DND-41 (cell line): ENCODE measurements at regions not wholly inside any gene's neighbourhood (a gene's known extent, or its start where the extent isn't known, plus 50 kb on each side); places are given as distances from the start of the nearest gene placed in this dataset.
A peak's percentile ranks its signal among the peaks of the same experiment; 100 is the strongest.

Experiments
- ATAC-seq: fragments of 200-7000 bp; cut with Tn5 transposase; 3 replicates; pipeline ENCODE4 v1.9.1; 2021; ENCODE audit warnings: low read depth; ENCODE audit not compliant: insufficient read depth
- DNase-seq: peaks from one replicate; pipeline ENCODE4 v3.0.0-alpha.2; 2020
- H2AFZ ChIP-seq: 2 replicates; pipeline ENCODE4 v1.6.0; 2012; ENCODE audit warnings: low read depth, low read length
- H3K27ac ChIP-seq: 2 replicates; pipeline ENCODE4 v1.5.1; 2012; ENCODE audit warnings: low read length, inconsistent platforms
- H3K27me3 ChIP-seq: fragments of 200-600 bp; sonication (generic); 2 replicates; pipeline ENCODE4 v1.6.0; 2012; ENCODE audit warnings: low read length, mild to moderate bottlenecking, inconsistent platforms; ENCODE audit not compliant: insufficient read depth, poor library complexity
- H3K36me3 ChIP-seq: 2 replicates; pipeline ENCODE4 v1.5.1; 2012; ENCODE audit warnings: low read length, inconsistent platforms; ENCODE audit not compliant: insufficient read depth
- H3K4me1 ChIP-seq: 2 replicates; pipeline ENCODE4 v1.5.1; 2012; ENCODE audit warnings: mild to moderate bottlenecking, low read length; ENCODE audit not compliant: insufficient read depth
- H3K4me2 ChIP-seq: 2 replicates; pipeline ENCODE4 v1.6.0; 2012; ENCODE audit warnings: mild to moderate bottlenecking, moderate library complexity, low read length, inconsistent platforms; ENCODE audit not compliant: insufficient read depth
- H3K4me3 ChIP-seq, 2 experiments: fragments of 200-600 bp in 1 of 2; shearing (Covaris generic) in 1 of 2; 2 replicates each; pipeline ENCODE4 v1.5.1; 2012 to 2016; ENCODE audit warnings: inconsistent platforms in 2 of 2, low read length in 2 of 2, mild to moderate bottlenecking in 2 of 2, low read depth in 1 of 2, moderate library complexity in 1 of 2
- H3K79me2 ChIP-seq: 2 replicates; pipeline ENCODE4 v1.6.0; 2012; ENCODE audit warnings: low read length, inconsistent platforms; ENCODE audit not compliant: insufficient read depth
- H3K9ac ChIP-seq: 2 replicates; pipeline ENCODE4 v1.6.0; 2012; ENCODE audit warnings: low read depth, mild to moderate bottlenecking, inconsistent platforms, low read length, moderate library complexity
- H3K9me3 ChIP-seq: 2 replicates; pipeline ENCODE4 v1.5.1; 2012; ENCODE audit warnings: low read length, moderate library complexity, mild to moderate bottlenecking, inconsistent platforms; ENCODE audit not compliant: insufficient read depth, severe bottlenecking
- H4K20me1 ChIP-seq: 2 replicates; pipeline ENCODE4 v1.6.0; 2012; ENCODE audit warnings: low read length; ENCODE audit not compliant: insufficient read depth
- EZH2 ChIP-seq: IDR thresholded peaks from 3 replicates; pipeline ENCODE4 v1.6.1; 2012; ENCODE audit warnings: borderline replicate concordance, low read depth, mild to moderate bottlenecking, moderate library complexity, low read length, inconsistent platforms; ENCODE audit not compliant: severe bottlenecking
- TF ChIP-seq, protein P1 (sequence below): IDR thresholded peaks from 2 replicates; pipeline ENCODE4 v1.5.1; 2012; ENCODE audit warnings: borderline replicate concordance, low read length, moderate library complexity, mild to moderate bottlenecking; ENCODE audit not compliant: poor library complexity, severe bottlenecking; ENCODE audit errors: extremely low read depth

DNA sequence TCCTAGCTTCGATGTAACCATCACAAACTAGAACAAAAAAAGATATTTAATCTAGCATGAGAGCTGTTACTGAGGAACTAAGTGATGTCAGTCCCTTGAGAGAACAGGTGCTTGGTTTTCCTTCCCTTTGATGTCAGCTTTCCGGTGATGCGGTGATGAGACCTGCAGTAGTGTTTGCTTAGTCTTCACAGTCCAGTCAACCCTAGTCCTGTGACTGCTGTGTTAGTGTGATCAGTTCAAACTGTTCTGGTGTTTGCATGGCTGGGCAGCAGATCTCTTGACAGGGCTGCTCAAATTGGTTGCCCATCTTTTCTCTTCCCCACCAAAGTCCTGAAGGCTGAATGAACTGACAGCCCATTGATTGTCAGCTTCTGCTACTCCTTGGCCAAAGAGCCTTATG, 608.6 kb upstream of the DAB2 start:
- Histone ChIP-seq H4K20me1 (no peaks in the 10 kb centered on the region), H3K4me1 (peaks cover 42% of the 10 kb centered on the region), H3K27me3 (no peaks in the 10 kb centered on the region), H3K27ac (peak overlapping the region; percentile 92), H2AFZ (peak overlapping the region; percentile 28), H3K4me2 (peak overlapping the region; percentile 53), H3K9ac (peak overlapping the region; percentile 52), H3K79me2 (no peaks in the 10 kb centered on the region), H3K4me3 (peak overlapping the region in 1 of 2 experiments; percentile 23; a peak in 2 of 4 replicates), H3K36me3 (no peaks in the 10 kb centered on the region), H3K9me3 (no peaks in the 10 kb centered on the region)
- ATAC-seq, result peak; percentile 98
- DNase-seq, result peak; percentile 85
- TF ChIP-seq, protein P1, sequence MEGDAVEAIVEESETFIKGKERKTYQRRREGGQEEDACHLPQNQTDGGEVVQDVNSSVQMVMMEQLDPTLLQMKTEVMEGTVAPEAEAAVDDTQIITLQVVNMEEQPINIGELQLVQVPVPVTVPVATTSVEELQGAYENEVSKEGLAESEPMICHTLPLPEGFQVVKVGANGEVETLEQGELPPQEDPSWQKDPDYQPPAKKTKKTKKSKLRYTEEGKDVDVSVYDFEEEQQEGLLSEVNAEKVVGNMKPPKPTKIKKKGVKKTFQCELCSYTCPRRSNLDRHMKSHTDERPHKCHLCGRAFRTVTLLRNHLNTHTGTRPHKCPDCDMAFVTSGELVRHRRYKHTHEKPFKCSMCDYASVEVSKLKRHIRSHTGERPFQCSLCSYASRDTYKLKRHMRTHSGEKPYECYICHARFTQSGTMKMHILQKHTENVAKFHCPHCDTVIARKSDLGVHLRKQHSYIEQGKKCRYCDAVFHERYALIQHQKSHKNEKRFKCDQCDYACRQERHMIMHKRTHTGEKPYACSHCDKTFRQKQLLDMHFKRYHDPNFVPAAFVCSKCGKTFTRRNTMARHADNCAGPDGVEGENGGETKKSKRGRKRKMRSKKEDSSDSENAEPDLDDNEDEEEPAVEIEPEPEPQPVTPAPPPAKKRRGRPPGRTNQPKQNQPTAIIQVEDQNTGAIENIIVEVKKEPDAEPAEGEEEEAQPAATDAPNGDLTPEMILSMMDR, result no peak
- TF ChIP-seq EZH2, result no peak

DNA sequence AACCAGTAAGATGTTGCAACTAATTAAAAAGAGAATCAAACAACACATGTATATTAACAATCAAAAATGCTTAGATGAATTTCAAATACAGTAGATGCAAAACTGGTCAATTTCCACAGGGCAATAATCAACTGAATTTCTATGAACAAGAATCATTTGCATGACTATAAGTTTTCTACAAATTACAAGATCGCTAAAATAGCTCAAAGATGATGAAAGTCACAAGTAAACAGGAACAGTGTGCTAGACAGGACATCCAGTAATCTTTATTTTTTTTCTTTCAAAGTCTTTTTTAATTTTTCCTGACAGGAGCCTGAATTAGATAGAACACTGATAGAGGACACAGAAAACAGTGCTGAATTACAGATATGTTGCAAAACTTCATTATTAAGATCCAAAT, 608.2 kb upstream of the DAB2 start:
- H3K36me3 ChIP-seq, result no peaks in the 10 kb centered on the region
- H3K9me3 ChIP-seq, result no peaks in the 10 kb centered on the region
- H3K27me3 ChIP-seq, result no peaks in the 10 kb centered on the region
- H3K4me2 ChIP-seq, result peak overlapping the region; percentile 53
- no peaks in the 10 kb centered on the region for H3K79me2 ChIP-seq
- no peak for DNase-seq
- peak overlapping the region; percentile 92 for H3K27ac ChIP-seq
- peak overlapping the region in 1 of 2 experiments; percentile 23; a peak in 2 of 4 replicates for H3K4me3 ChIP-seq
- peak overlapping the region; percentile 10; the same call in 1 of the 2 replicates for H2AFZ ChIP-seq
- H4K20me1 ChIP-seq, result no peaks in the 10 kb centered on the region
- TF ChIP-seq EZH2, result no peak
- TF ChIP-seq, protein P1, result no peak
- peak; percentile 39 for ATAC-seq
- peak overlapping the region; percentile 52 for H3K9ac ChIP-seq
- peaks cover 42% of the 10 kb centered on the region for H3K4me1 ChIP-seq

DNA sequence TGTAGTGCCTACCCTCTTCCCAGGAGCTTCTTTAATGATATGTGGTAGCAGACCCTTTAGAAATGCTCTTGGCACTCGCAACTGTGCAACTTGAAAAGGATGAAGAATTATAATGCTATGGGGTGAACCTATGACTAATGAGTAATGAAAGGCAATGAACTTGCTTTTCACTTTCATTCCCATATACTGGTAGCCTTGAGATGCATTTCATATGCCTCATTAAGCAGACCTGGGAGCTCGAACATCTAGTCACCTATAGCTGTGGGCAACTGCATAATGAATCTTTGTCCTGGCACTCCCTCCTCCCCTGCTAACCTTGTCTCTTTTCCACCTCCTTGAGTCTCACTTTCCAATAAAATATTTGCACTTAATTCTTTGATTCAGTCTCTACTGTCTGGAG, 605.9 kb upstream of the DAB2 start:
- Histone ChIP-seq H3K4me1 (peaks cover 48% of the 10 kb centered on the region), H3K27ac (peak overlapping the region; percentile 66), H3K4me3 (no peak overlapping the region), H4K20me1 (no peaks in the 10 kb centered on the region), H3K9me3 (no peaks in the 10 kb centered on the region), H3K36me3 (no peaks in the 10 kb centered on the region), H3K9ac (no peak overlapping the region), H3K79me2 (no peaks in the 10 kb centered on the region), H2AFZ (no peak overlapping the region), H3K4me2 (no peak overlapping the region), H3K27me3 (no peaks in the 10 kb centered on the region)
- TF ChIP-seq, protein P1, result no peak
- no peak for TF ChIP-seq EZH2
- ATAC-seq (0 out of 3 replicates have a peak, but pooled peaks have one; percentile 18), DNase-seq (no peak)
